ENCODE measurements at regions not wholly inside any gene's neighbourhood (a gene's known extent, or its start where the extent isn't known, plus 50 kb on each side); places are given as distances from the start of the nearest gene placed in this dataset.

GRCh38 chr3:66712210-66712609 lies 211.4 kb upstream of the LRIG1 start:
- TF ChIP-seq, protein P1, sequence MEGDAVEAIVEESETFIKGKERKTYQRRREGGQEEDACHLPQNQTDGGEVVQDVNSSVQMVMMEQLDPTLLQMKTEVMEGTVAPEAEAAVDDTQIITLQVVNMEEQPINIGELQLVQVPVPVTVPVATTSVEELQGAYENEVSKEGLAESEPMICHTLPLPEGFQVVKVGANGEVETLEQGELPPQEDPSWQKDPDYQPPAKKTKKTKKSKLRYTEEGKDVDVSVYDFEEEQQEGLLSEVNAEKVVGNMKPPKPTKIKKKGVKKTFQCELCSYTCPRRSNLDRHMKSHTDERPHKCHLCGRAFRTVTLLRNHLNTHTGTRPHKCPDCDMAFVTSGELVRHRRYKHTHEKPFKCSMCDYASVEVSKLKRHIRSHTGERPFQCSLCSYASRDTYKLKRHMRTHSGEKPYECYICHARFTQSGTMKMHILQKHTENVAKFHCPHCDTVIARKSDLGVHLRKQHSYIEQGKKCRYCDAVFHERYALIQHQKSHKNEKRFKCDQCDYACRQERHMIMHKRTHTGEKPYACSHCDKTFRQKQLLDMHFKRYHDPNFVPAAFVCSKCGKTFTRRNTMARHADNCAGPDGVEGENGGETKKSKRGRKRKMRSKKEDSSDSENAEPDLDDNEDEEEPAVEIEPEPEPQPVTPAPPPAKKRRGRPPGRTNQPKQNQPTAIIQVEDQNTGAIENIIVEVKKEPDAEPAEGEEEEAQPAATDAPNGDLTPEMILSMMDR (IDR thresholded peaks at IDR 0.05), result no peak
- TF ChIP-seq ZFX (IDR thresholded peaks at IDR 0.05; ENCODE audit: borderline replicate concordance), result no peak
